ENCODE measurements at regions not wholly inside any gene's neighbourhood (a gene's known extent, or its start where the extent isn't known, plus 50 kb on each side); places are given as distances from the start of the nearest gene placed in this dataset.

- DNase-seq, result no peak
Observed at GRCh38 chr20:43799150-43799711, 72.4 kb upstream of the GTSF1L start.

GRCh38 chr20:43798291-43799149 is 71.7 kb upstream of the GTSF1L start:
- DNase-seq, result no peak

- no peak for DNase-seq
Observed at GRCh38 chr20:43794326-43794725, 67.5 kb upstream of the GTSF1L start.

GRCh38 chr20:43789593-43789992 is 62.8 kb upstream of the GTSF1L start:
- DNase-seq, result no peak

- DNase-seq, result no peak
Observed at GRCh38 chr20:43787937-43788336, 61.1 kb upstream of the GTSF1L start.

- no peak for DNase-seq
Observed at GRCh38 chr20:43786885-43787284, 60.1 kb upstream of the GTSF1L start.

- DNase-seq, result no peak
Observed at GRCh38 chr20:43781215-43781614, 54.4 kb upstream of the GTSF1L start.

- DNase-seq, result no peak
Observed at GRCh38 chr20:43778375-43778774, 51.6 kb upstream of the GTSF1L start.

- DNase-seq, result no peak
Observed at GRCh38 chr20:43776691-43777090, 49.9 kb upstream of the GTSF1L start.

Measured in CD4-positive, alpha-beta T cell treated with Interleukin-15 for 1 hour (primary cell).